HL-60 (cell line): ENCODE measurements at regions not wholly inside any gene's neighbourhood (a gene's known extent, or its start where the extent isn't known, plus 50 kb on each side); places are given as distances from the start of the nearest gene placed in this dataset.

Experiments
- DNase-seq, 2 experiments: peaks; one replicate each; pipeline ENCODE4 v3.0.0-alpha.2; 2010 to 2020; ENCODE audit warnings: low read depth in 1 of 2, low spot score in 1 of 2
- H3K27ac ChIP-seq: fragments of 250-450 bp; sonication (Bioruptor Pico); replicated peaks from 2 replicates; pipeline ENCODE4 v1.5.1; 2020; ENCODE audit warnings: mild to moderate bottlenecking, moderate library complexity
- H3K27me3 ChIP-seq: fragments of 250-450 bp; sonication (Bioruptor Pico); 2 replicates; pipeline ENCODE4 v1.5.1; 2021; ENCODE audit warnings: mild to moderate bottlenecking, moderate library complexity; ENCODE audit not compliant: insufficient read depth, poor library complexity, severe bottlenecking
- H3K4me3 ChIP-seq: replicated peaks from 2 replicates; pipeline ENCODE4 v1.5.1; 2011; ENCODE audit warnings: mild to moderate bottlenecking, control low read depth, low read length; ENCODE audit not compliant: insufficient read depth
- CTCF ChIP-seq: IDR thresholded peaks from one replicate; pipeline ENCODE4 v1.5.1; 2011; ENCODE audit warnings: low read length, control low read depth, inconsistent platforms; ENCODE audit not compliant: insufficient read depth
- GABPA ChIP-seq: IDR thresholded peaks from 2 replicates; pipeline ENCODE4 v1.6.1; 2012; ENCODE audit warnings: low read depth
- POLR2AphosphoS5 ChIP-seq: IDR thresholded peaks from 2 replicates; pipeline ENCODE4 v1.6.1; 2012; ENCODE audit warnings: low read depth
- REST ChIP-seq: IDR thresholded peaks from 2 replicates; pipeline ENCODE4 v1.6.1; 2012; ENCODE audit warnings: low read depth; ENCODE audit not compliant: insufficient replicate concordance
- SPI1 ChIP-seq: IDR thresholded peaks from 2 replicates; pipeline ENCODE4 v1.6.1; 2012; ENCODE audit warnings: low read depth, mild to moderate bottlenecking, borderline replicate concordance

GRCh38 chr17:83202002-83203000 is 122.9 kb downstream of the METRNL start:
- DNase-seq, result no peak
- H3K27me3 ChIP-seq, result no peaks in the 10 kb centered on the region
- H3K27ac ChIP-seq, result peak overlapping the region; percentile 54
- TF ChIP-seq GABPA, result no peak
- H3K4me3 ChIP-seq, result no peak overlapping the region

- Histone ChIP-seq H3K27ac (peak overlapping the region; percentile 54), H3K27me3 (no peaks in the 10 kb centered on the region), H3K4me3 (no peak overlapping the region)
- peak; percentile 68 to 69 for DNase-seq
- TF ChIP-seq POLR2AphosphoS5 (no peak), SPI1 (no peak), GABPA (no peak), CTCF (no peak), REST (no peak)
Observed at GRCh38 chr17:83203073-83203471, 123.7 kb downstream of the METRNL start.

GRCh38 chr17:83203472-83204221 is 124.2 kb downstream of the METRNL start:
- H3K27ac ChIP-seq, result peak overlapping the region; percentile 54
- DNase-seq, result no peak
- TF ChIP-seq REST (no peak), CTCF (no peak), SPI1 (no peak), POLR2AphosphoS5 (no peak), GABPA (no peak)

GRCh38 chr17:83204230-83204725 is 124.9 kb downstream of the METRNL start:
- no peak overlapping the region for H3K4me3 ChIP-seq
- no peaks in the 10 kb centered on the region for H3K27me3 ChIP-seq
- H3K27ac ChIP-seq, result no peak overlapping the region; the same call in 1 of the 2 replicates
- TF ChIP-seq CTCF, result no peak
- no peak for TF ChIP-seq REST
- TF ChIP-seq POLR2AphosphoS5, result no peak
- TF ChIP-seq SPI1, result no peak
- TF ChIP-seq GABPA, result no peak
- DNase-seq, result no peak

More at GRCh38 chr17:83203472-83204221, 124.2 kb downstream of the METRNL start:
- H3K4me3 ChIP-seq, result no peak overlapping the region
- H3K27me3 ChIP-seq, result no peaks in the 10 kb centered on the region
